BJ (cell line): ENCODE measurements at regions not wholly inside any gene's neighbourhood (a gene's known extent, or its start where the extent isn't known, plus 50 kb on each side); places are given as distances from the start of the nearest gene placed in this dataset.

ENCODE experiments used
- CTCF ChIA-PET: fragments of 350-600 bp; formaldehyde crosslinking; extraction: SDS; loops from one replicate; lab custom pipeline; 2021; ENCODE audit warnings: antibody characterized with exemption, inconsistent platforms; lab: Yijun Ruan, JAX
- POLR2A ChIA-PET: fragments of 300-600 bp; sonication (Branson Sonifier 250); formaldehyde crosslinking; extraction: SDS; loops from one replicate; lab custom pipeline; 2021; ENCODE audit warnings: antibody characterized with exemption; lab: Charles Lee
- DNase-seq: peaks from one replicate; pipeline ENCODE4 v3.0.0-alpha.2; 2011; ENCODE audit warnings: low read depth
- H3K27me3 ChIP-seq: 2 replicates; pipeline ENCODE4 v1.6.0; 2011; ENCODE audit warnings: low read length; ENCODE audit not compliant: control insufficient read depth, insufficient read depth
- H3K36me3 ChIP-seq: 2 replicates; pipeline ENCODE4 v1.5.1; 2011; ENCODE audit warnings: low read length; ENCODE audit not compliant: control insufficient read depth, insufficient read depth
- H3K4me3 ChIP-seq: 2 replicates; pipeline ENCODE4 v1.5.1; 2011; ENCODE audit warnings: low read depth, mild to moderate bottlenecking, control low read depth, low read length
- CTCF ChIP-seq: IDR thresholded peaks from 2 replicates; pipeline ENCODE4 v1.5.1; 2011; ENCODE audit warnings: low read depth, mild to moderate bottlenecking, control low read depth, inconsistent platforms, low read length, moderate library complexity; ENCODE audit not compliant: insufficient read depth

GRCh38 chr1:219774386-219774785 is 154.0 kb downstream of the SLC30A10 start:
- no peak for TF ChIP-seq CTCF
- no peaks in the 10 kb centered on the region for H3K27me3 ChIP-seq
- H3K4me3 ChIP-seq = no peak overlapping the region
- ChIA-PET POLR2A (no interaction called here), CTCF (no interaction called here)
- H3K36me3 ChIP-seq = no peaks in the 10 kb centered on the region
- DNase-seq = no peak

GRCh38 chr1:219773775-219774174 is 154.6 kb downstream of the SLC30A10 start:
- Histone ChIP-seq H3K27me3 (no peaks in the 10 kb centered on the region), H3K4me3 (no peak overlapping the region), H3K36me3 (no peaks in the 10 kb centered on the region)
- ChIA-PET CTCF (no interaction called here), POLR2A (no interaction called here)
- TF ChIP-seq CTCF = no peak
- no peak for DNase-seq

GRCh38 chr1:219773110-219773509 is 155.2 kb downstream of the SLC30A10 start:
- no peaks in the 10 kb centered on the region for H3K36me3 ChIP-seq
- no peak overlapping the region for H3K4me3 ChIP-seq
- CTCF ChIA-PET = no interaction called here
- no peak for TF ChIP-seq CTCF
- POLR2A ChIA-PET = no interaction called here
- no peaks in the 10 kb centered on the region for H3K27me3 ChIP-seq
- DNase-seq = no peak

GRCh38 chr1:219772265-219773036 is 155.9 kb downstream of the SLC30A10 start:
- no peaks in the 10 kb centered on the region for H3K27me3 ChIP-seq
- H3K4me3 ChIP-seq = no peak overlapping the region
- ChIA-PET CTCF (no interaction called here), POLR2A (no interaction called here)
- no peak for TF ChIP-seq CTCF
- no peaks in the 10 kb centered on the region for H3K36me3 ChIP-seq
- no peak for DNase-seq

- CTCF ChIA-PET = no interaction called here
- no peaks in the 10 kb centered on the region for H3K27me3 ChIP-seq
- POLR2A ChIA-PET = no interaction called here
- no peak overlapping the region for H3K4me3 ChIP-seq
- TF ChIP-seq CTCF = no peak
- peak; percentile 55 for DNase-seq
- H3K36me3 ChIP-seq = no peaks in the 10 kb centered on the region
Observed at GRCh38 chr1:219771080-219771479, 157.3 kb downstream of the SLC30A10 start.
